Astrocyte (in vitro differentiated cells and primary cell): ENCODE measurements at regions not wholly inside any gene's neighbourhood (a gene's known extent, or its start where the extent isn't known, plus 50 kb on each side); places are given as distances from the start of the nearest gene placed in this dataset.

Experiments
- DNase-seq: peaks from one replicate; pipeline ENCODE4 v3.0.0-alpha.2; 2010; ENCODE audit warnings: low read depth
- FAIRE-seq: peaks from 2 replicates; lab custom pipeline; 2011; peaks lifted over from hg19 to GRCh38; lab: Jason Lieb, UNC
- H2AFZ ChIP-seq: 2 replicates; pipeline ENCODE4 v1.6.0; 2012; ENCODE audit warnings: low read depth, low read length, inconsistent platforms
- H3K27ac ChIP-seq: 2 replicates; pipeline ENCODE4 v1.5.1; 2011; ENCODE audit warnings: low read depth, low read length, inconsistent platforms
- H3K27me3 ChIP-seq: 2 replicates; pipeline ENCODE4 v1.6.0; 2011; ENCODE audit warnings: low read length, inconsistent platforms; ENCODE audit not compliant: insufficient read depth
- H3K36me3 ChIP-seq: 2 replicates; pipeline ENCODE4 v1.5.1; 2011; ENCODE audit warnings: low read length, inconsistent platforms; ENCODE audit not compliant: insufficient read depth
- H3K4me1 ChIP-seq: 2 replicates; pipeline ENCODE4 v1.5.1; 2011; ENCODE audit warnings: low read length, inconsistent platforms; ENCODE audit not compliant: insufficient read depth
- H3K4me2 ChIP-seq: 2 replicates; pipeline ENCODE4 v1.6.0; 2012; ENCODE audit warnings: low read length, inconsistent platforms
- H3K4me3 ChIP-seq: 2 replicates; pipeline ENCODE4 v1.5.1; 2011; ENCODE audit warnings: low read depth, mild to moderate bottlenecking, low read length, inconsistent platforms; ENCODE audit not compliant: insufficient read depth
- H3K79me2 ChIP-seq: 2 replicates; pipeline ENCODE4 v1.6.0; 2012; ENCODE audit warnings: mild to moderate bottlenecking, low read length, inconsistent platforms; ENCODE audit not compliant: insufficient read depth
- H3K9ac ChIP-seq: 2 replicates; pipeline ENCODE4 v1.6.0; 2012; ENCODE audit warnings: mild to moderate bottlenecking, low read length, inconsistent platforms
- H3K9me3 ChIP-seq: 2 replicates; pipeline ENCODE4 v1.5.1; 2012; ENCODE audit warnings: low read depth, mild to moderate bottlenecking, low read length, inconsistent platforms; ENCODE audit not compliant: insufficient read depth
- H4K20me1 ChIP-seq: 2 replicates; pipeline ENCODE4 v1.6.0; 2012; ENCODE audit warnings: low read length, inconsistent platforms; ENCODE audit not compliant: insufficient read depth
- H3K27ac Mint-ChIP-seq: one replicate; pipeline ENCODE4 v1.8.0; 2021; ENCODE audit warnings: mild to moderate bottlenecking, mixed read lengths; ENCODE audit not compliant: unreplicated experiment
- H3K27me3 Mint-ChIP-seq: one replicate; pipeline ENCODE4 v1.8.0; 2021; ENCODE audit warnings: low read depth, mixed read lengths; ENCODE audit not compliant: unreplicated experiment
- H3K36me3 Mint-ChIP-seq: one replicate; pipeline ENCODE4 v1.8.0; 2021; ENCODE audit warnings: low read depth, mixed read lengths; ENCODE audit not compliant: unreplicated experiment
- H3K4me1 Mint-ChIP-seq: one replicate; pipeline ENCODE4 v1.8.0; 2021; ENCODE audit warnings: low read depth, mixed read lengths; ENCODE audit not compliant: unreplicated experiment
- H3K4me3 Mint-ChIP-seq: one replicate; pipeline ENCODE4 v1.8.0; 2021; ENCODE audit warnings: mild to moderate bottlenecking, moderate library complexity, mixed read lengths; ENCODE audit not compliant: unreplicated experiment
- H3K9me3 Mint-ChIP-seq: one replicate; pipeline ENCODE4 v1.8.0; 2021; ENCODE audit warnings: mild to moderate bottlenecking, mixed read lengths; ENCODE audit not compliant: unreplicated experiment
- CTCF ChIP-seq: IDR thresholded peaks from 2 replicates; pipeline ENCODE4 v1.5.1; 2011; ENCODE audit warnings: low read depth, mild to moderate bottlenecking, inconsistent platforms, low read length, moderate library complexity; ENCODE audit not compliant: insufficient read depth
- EZH2 ChIP-seq: IDR thresholded peaks from 2 replicates; pipeline ENCODE4 v1.6.1; 2012; ENCODE audit warnings: mild to moderate bottlenecking, low read length, inconsistent platforms; ENCODE audit not compliant: insufficient read depth

DNA sequence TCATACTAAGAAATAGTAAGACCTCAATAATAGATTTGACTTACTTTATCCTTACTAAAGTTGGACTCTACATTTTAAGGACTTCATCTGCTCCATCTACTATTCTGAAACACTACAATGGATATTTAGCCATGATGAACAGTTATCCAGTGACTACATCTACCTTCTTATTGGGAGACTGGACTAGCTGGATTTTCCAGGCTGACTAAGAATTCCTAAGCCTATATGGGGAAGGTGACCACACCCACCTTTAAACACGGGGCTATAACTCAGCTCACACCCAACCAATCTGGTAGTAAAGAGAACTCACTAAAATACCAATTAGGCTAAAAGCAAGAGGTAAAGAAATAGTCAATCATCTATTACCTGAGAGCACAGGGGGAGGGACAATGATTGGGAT is 1438.4 kb downstream of the TECRL start:
- no peak overlapping the region for H3K9ac ChIP-seq

DNA sequence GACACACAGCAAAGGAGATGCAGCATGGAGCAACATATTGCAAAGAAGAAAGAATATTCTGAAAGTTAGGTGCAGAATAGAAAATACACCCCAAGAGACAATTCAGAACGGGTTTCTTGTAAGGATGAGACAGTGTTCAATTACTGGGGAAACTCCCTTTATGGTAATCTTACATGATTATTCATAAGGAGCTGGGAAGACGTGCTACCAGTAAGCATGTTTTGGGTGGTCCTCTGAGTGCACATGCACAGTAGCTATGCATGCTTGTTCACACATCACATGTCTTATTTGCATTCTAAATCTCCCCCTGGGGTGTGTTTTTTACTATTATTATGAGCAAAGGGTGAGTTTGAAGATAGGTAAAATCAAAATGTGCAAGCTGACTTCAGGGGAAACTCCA is 1448.8 kb downstream of the TECRL start:
- no peaks in the 10 kb centered on the region for H3K27me3 Mint-ChIP-seq
- H3K9me3 Mint-ChIP-seq = no peaks in the 10 kb centered on the region
- Histone ChIP-seq H3K4me3 (no peak overlapping the region), H3K9ac (no peak overlapping the region), H4K20me1 (no peaks in the 10 kb centered on the region), H3K4me2 (no peak overlapping the region), H3K27me3 (no peaks in the 10 kb centered on the region), H3K9me3 (no peaks in the 10 kb centered on the region), H3K4me1 (no peaks in the 10 kb centered on the region), H3K36me3 (no peaks in the 10 kb centered on the region), H3K79me2 (no peaks in the 10 kb centered on the region), H3K27ac (no peak overlapping the region), H2AFZ (no peak overlapping the region)
- H3K27ac Mint-ChIP-seq = no peak overlapping the region
- FAIRE-seq (no peak), DNase-seq (no peak)
- no peaks in the 10 kb centered on the region for H3K36me3 Mint-ChIP-seq
- no peak for TF ChIP-seq EZH2
- no peak for TF ChIP-seq CTCF
- H3K4me3 Mint-ChIP-seq = no peak overlapping the region
- H3K4me1 Mint-ChIP-seq = no peaks in the 10 kb centered on the region

More for the DNA sequence above, 1438.4 kb downstream of the TECRL start:
- Histone ChIP-seq H3K36me3 (no peaks in the 10 kb centered on the region), H3K4me1 (no peaks in the 10 kb centered on the region), H3K9me3 (no peaks in the 10 kb centered on the region), H2AFZ (no peak overlapping the region), H3K4me3 (no peak overlapping the region), H3K4me2 (no peak overlapping the region), H3K27me3 (no peaks in the 10 kb centered on the region), H4K20me1 (no peaks in the 10 kb centered on the region), H3K27ac (no peak overlapping the region), H3K79me2 (no peaks in the 10 kb centered on the region)
- H3K27me3 Mint-ChIP-seq = no peaks in the 10 kb centered on the region
- no peaks in the 10 kb centered on the region for H3K9me3 Mint-ChIP-seq
- no peak overlapping the region for H3K27ac Mint-ChIP-seq
- H3K4me1 Mint-ChIP-seq = no peaks in the 10 kb centered on the region
- H3K36me3 Mint-ChIP-seq = no peaks in the 10 kb centered on the region
- TF ChIP-seq CTCF (no peak), EZH2 (no peak)
- DNase-seq = no peak
- no peak overlapping the region for H3K4me3 Mint-ChIP-seq
- no peak for FAIRE-seq

GRCh38 chr4:62953752-62954151 is 1455.5 kb downstream of the TECRL start:
- no peak for FAIRE-seq
- H3K4me2 ChIP-seq = no peak overlapping the region

More at GRCh38 chr4:62953752-62954151, 1455.5 kb downstream of the TECRL start:
- Mint-ChIP-seq H3K9me3 (no peaks in the 10 kb centered on the region), H3K4me1 (peaks cover 16% of the 10 kb centered on the region), H3K27me3 (no peaks in the 10 kb centered on the region), H3K36me3 (no peaks in the 10 kb centered on the region), H3K4me3 (no peak overlapping the region), H3K27ac (peak overlapping the region; percentile 78)
- H3K36me3 ChIP-seq = no peaks in the 10 kb centered on the region
- H3K4me3 ChIP-seq = no peak overlapping the region
- no peaks in the 10 kb centered on the region for H3K27me3 ChIP-seq
- no peaks in the 10 kb centered on the region for H3K9me3 ChIP-seq
- H4K20me1 ChIP-seq = no peaks in the 10 kb centered on the region
- H3K4me1 ChIP-seq = no peaks in the 10 kb centered on the region
- no peak overlapping the region for H2AFZ ChIP-seq
- TF ChIP-seq CTCF (no peak), EZH2 (no peak)
- H3K79me2 ChIP-seq = no peaks in the 10 kb centered on the region
- no peak overlapping the region for H3K27ac ChIP-seq
- H3K9ac ChIP-seq = no peak overlapping the region
- DNase-seq = no peak
